ENCODE measurements at regions not wholly inside any gene's neighbourhood (a gene's known extent, or its start where the extent isn't known, plus 50 kb on each side); places are given as distances from the start of the nearest gene placed in this dataset.

- Histone ChIP-seq H3K4me1 (ENCODE audit: control insufficient read depth in 2 of 2, insufficient read depth in 2 of 2, low read length in 2 of 2) (no peaks in the 10 kb centered on the region), H2AFZ (ENCODE audit: insufficient read depth, low read depth, low read length, poor library complexity, severe bottlenecking) (no peak overlapping the region), H3K36me3 (replicated peaks in 1 of 2; ENCODE audit: control extremely low read depth in 1 of 2, control insufficient read depth in 1 of 2, extremely low read depth in 1 of 2, insufficient read depth in 2 of 2, low read length in 1 of 2) (no peaks in the 10 kb centered on the region), H3K79me2 (ENCODE audit: control insufficient read depth, insufficient read depth, low read length) (no peaks in the 10 kb centered on the region), H4K20me1 (ENCODE audit: control insufficient read depth, insufficient read depth, low read length, poor library complexity, severe bottlenecking) (no peaks in the 10 kb centered on the region), H3K4me3 (ENCODE audit: control extremely low read depth in 1 of 5, extremely low read depth in 1 of 5, insufficient read depth in 1 of 5, low read depth in 2 of 5, low read length in 4 of 5) (no peak overlapping the region), H3K9me3 (ENCODE audit: control extremely low read depth in 1 of 3, control insufficient read depth in 2 of 3, insufficient read depth in 1 of 3, low read length in 2 of 3) (no peaks in the 10 kb centered on the region), H3K4me2 (replicated peaks; ENCODE audit: low read depth, low read length, poor library complexity, severe bottlenecking) (no peak overlapping the region), H3K27me3 (replicated peaks in 1 of 4; ENCODE audit: control extremely low read depth in 1 of 4, control insufficient read depth in 3 of 4, insufficient read depth in 4 of 4, low read length in 3 of 4) (no peaks in the 10 kb centered on the region), H3K27ac (ENCODE audit: low read length in 2 of 2) (no peak overlapping the region), H3K9ac (ENCODE audit: low read length) (no peak overlapping the region)
- WGBS (ENCODE audit: insufficient coverage), result no CpG with 5 or more reads among the region's 1 CpG
- ChIA-PET POLR2A (no interaction called here), CTCF (no interaction called here)
- H3K4me3 Mint-ChIP-seq, result no peak overlapping the region
- ATAC-seq (ENCODE audit: low read depth) (no peak), DNase-seq (no peak)
- TF ChIP-seq CTCF (IDR thresholded peaks at IDR 0.05), result no peak
- no peak for TF ChIP-seq EZH2 (IDR thresholded peaks at IDR 0.05; ENCODE audit: borderline replicate concordance, insufficient read depth, low read depth, low read length, poor library complexity, severe bottlenecking)
- H3K4me1 Mint-ChIP-seq, result no peaks in the 10 kb centered on the region
- intact Hi-C loops (cut with micrococcal nuclease), result no loop called here
- peaks cover 3% of the 10 kb centered on the region for H3K9me3 Mint-ChIP-seq (ENCODE audit: insufficient read depth)
- no peak overlapping the region for H3K27ac Mint-ChIP-seq
- no peaks in the 10 kb centered on the region for H3K27me3 Mint-ChIP-seq
Observed at GRCh38 chr5:98570010-98570409, 203.5 kb upstream of the RGMB start.

- no peak overlapping the region for H3K9ac ChIP-seq (ENCODE audit: low read length)
- H3K36me3 ChIP-seq (replicated peaks in 1 of 2; ENCODE audit: control extremely low read depth in 1 of 2, control insufficient read depth in 1 of 2, extremely low read depth in 1 of 2, insufficient read depth in 2 of 2, low read length in 1 of 2), result no peaks in the 10 kb centered on the region
- H3K79me2 ChIP-seq (ENCODE audit: control insufficient read depth, insufficient read depth, low read length), result no peaks in the 10 kb centered on the region
- H3K9me3 ChIP-seq (ENCODE audit: control extremely low read depth in 1 of 3, control insufficient read depth in 2 of 3, insufficient read depth in 1 of 3, low read length in 2 of 3), result no peaks in the 10 kb centered on the region
- no peak overlapping the region for H3K4me3 ChIP-seq (ENCODE audit: control extremely low read depth in 1 of 5, extremely low read depth in 1 of 5, insufficient read depth in 1 of 5, low read depth in 2 of 5, low read length in 4 of 5)
- no peaks in the 10 kb centered on the region for H3K27me3 ChIP-seq (replicated peaks in 1 of 4; ENCODE audit: control extremely low read depth in 1 of 4, control insufficient read depth in 3 of 4, insufficient read depth in 4 of 4, low read length in 3 of 4)
- H3K4me1 ChIP-seq (ENCODE audit: control insufficient read depth in 2 of 2, insufficient read depth in 2 of 2, low read length in 2 of 2), result no peaks in the 10 kb centered on the region
- intact Hi-C loops (cut with micrococcal nuclease), result no loop called here
- no peak overlapping the region for H3K4me3 Mint-ChIP-seq
- H2AFZ ChIP-seq (ENCODE audit: insufficient read depth, low read depth, low read length, poor library complexity, severe bottlenecking), result no peak overlapping the region
- ChIA-PET CTCF (no interaction called here), POLR2A (no interaction called here)
- no peaks in the 10 kb centered on the region for H3K27me3 Mint-ChIP-seq
- H3K27ac ChIP-seq (ENCODE audit: low read length in 2 of 2), result no peak overlapping the region
- TF ChIP-seq EZH2 (IDR thresholded peaks at IDR 0.05; ENCODE audit: borderline replicate concordance, insufficient read depth, low read depth, low read length, poor library complexity, severe bottlenecking) (no peak), CTCF (IDR thresholded peaks at IDR 0.05) (no peak)
- ATAC-seq (ENCODE audit: low read depth) (no peak), DNase-seq (no peak)
- no CpG with 5 or more reads among the region's 1 CpG for WGBS (ENCODE audit: insufficient coverage)
- no peak overlapping the region for H3K4me2 ChIP-seq (replicated peaks; ENCODE audit: low read depth, low read length, poor library complexity, severe bottlenecking)
- H4K20me1 ChIP-seq (ENCODE audit: control insufficient read depth, insufficient read depth, low read length, poor library complexity, severe bottlenecking), result no peaks in the 10 kb centered on the region
- peaks cover 3% of the 10 kb centered on the region for H3K9me3 Mint-ChIP-seq (ENCODE audit: insufficient read depth)
- no peaks in the 10 kb centered on the region for H3K4me1 Mint-ChIP-seq
- no peak overlapping the region for H3K27ac Mint-ChIP-seq
Observed at GRCh38 chr5:98570661-98571191, 202.7 kb upstream of the RGMB start.
